ENCODE measurements at regions not wholly inside any gene's neighbourhood (a gene's known extent, or its start where the extent isn't known, plus 50 kb on each side); places are given as distances from the start of the nearest gene placed in this dataset.
"Not testable (repeated sequence)": the region's sequence is repeated elsewhere in the genome, so short reads cannot be mapped to it uniquely, and the experiment has no call there.

- not testable (repeated sequence) for DNase-seq (ENCODE audit: low read depth in 2 of 2, low spot score in 1 of 2)
These were observed 337.3 kb downstream of the GOLGA6L6 start for GRCh38 chr15:20204177-20204866.

GRCh38 chr15:20203649-20204150, 337.9 kb downstream of the GOLGA6L6 start:
- not testable (repeated sequence) for DNase-seq (ENCODE audit: low read depth in 2 of 2, low spot score in 1 of 2)

- not testable (repeated sequence) for DNase-seq (ENCODE audit: low read depth in 2 of 2, low spot score in 1 of 2)
These were observed 346.9 kb downstream of the GOLGA6L6 start for GRCh38 chr15:20194591-20195198.

GRCh38 chr15:20192982-20193929, 348.3 kb downstream of the GOLGA6L6 start:
- DNase-seq (ENCODE audit: low read depth in 2 of 2, low spot score in 1 of 2), result peak; percentile 6 to 33

GRCh38 chr15:20191508-20192125, 350.0 kb downstream of the GOLGA6L6 start:
- DNase-seq (ENCODE audit: low read depth in 2 of 2, low spot score in 1 of 2), result not testable (repeated sequence)

- not testable (repeated sequence) for DNase-seq (ENCODE audit: low read depth in 2 of 2, low spot score in 1 of 2)
These were observed 353.0 kb downstream of the GOLGA6L6 start for GRCh38 chr15:20188611-20189010.

GRCh38 chr15:20187370-20188355, 353.9 kb downstream of the GOLGA6L6 start:
- not testable (repeated sequence) for DNase-seq (ENCODE audit: low read depth in 2 of 2, low spot score in 1 of 2)

GRCh38 chr15:20184879-20185278, 356.7 kb downstream of the GOLGA6L6 start:
- DNase-seq (ENCODE audit: low read depth in 2 of 2, low spot score in 1 of 2), result not testable (repeated sequence)

GRCh38 chr15:20168221-20168620, 373.4 kb downstream of the GOLGA6L6 start:
- not testable (repeated sequence) for DNase-seq (ENCODE audit: low read depth in 2 of 2, low spot score in 1 of 2)

GRCh38 chr15:20153528-20153927, 388.1 kb downstream of the GOLGA6L6 start:
- not testable (repeated sequence) for DNase-seq (ENCODE audit: low read depth in 2 of 2, low spot score in 1 of 2)

GRCh38 chr15:20148679-20149078, 392.9 kb downstream of the GOLGA6L6 start:
- not testable (repeated sequence) for DNase-seq (ENCODE audit: low read depth in 2 of 2, low spot score in 1 of 2)

GRCh38 chr15:20148008-20148407, 393.6 kb downstream of the GOLGA6L6 start:
- not testable (repeated sequence) for DNase-seq (ENCODE audit: low read depth in 2 of 2, low spot score in 1 of 2)

GRCh38 chr15:20144333-20145036, 397.1 kb downstream of the GOLGA6L6 start:
- DNase-seq (ENCODE audit: low read depth in 2 of 2, low spot score in 1 of 2), result not testable (repeated sequence)

- not testable (repeated sequence) for DNase-seq (ENCODE audit: low read depth in 2 of 2, low spot score in 1 of 2)
These were observed 398.7 kb downstream of the GOLGA6L6 start for GRCh38 chr15:20142906-20143305.

GRCh38 chr15:20142410-20142809, 399.2 kb downstream of the GOLGA6L6 start:
- DNase-seq (ENCODE audit: low read depth in 2 of 2, low spot score in 1 of 2), result not testable (repeated sequence)

GRCh38 chr15:20124668-20125067, 416.9 kb downstream of the GOLGA6L6 start:
- DNase-seq (ENCODE audit: low read depth in 2 of 2, low spot score in 1 of 2), result not testable (repeated sequence)

- no peak for DNase-seq (ENCODE audit: low read depth in 2 of 2, low spot score in 1 of 2)
These were observed 435.6 kb downstream of the GOLGA6L6 start for GRCh38 chr15:20106026-20106425.

- DNase-seq (ENCODE audit: low read depth in 2 of 2, low spot score in 1 of 2), result not testable (repeated sequence)
These were observed 436.3 kb downstream of the GOLGA6L6 start for GRCh38 chr15:20105011-20105990.
